ENCODE measurements at regions not wholly inside any gene's neighbourhood (a gene's known extent, or its start where the extent isn't known, plus 50 kb on each side); places are given as distances from the start of the nearest gene placed in this dataset.

- peaks cover 17% of the 10 kb centered on the region for H3K27me3 Mint-ChIP-seq
- no peak overlapping the region for H3K4me3 Mint-ChIP-seq
- H3K4me1 Mint-ChIP-seq: no peaks in the 10 kb centered on the region
- no peak for ATAC-seq (replicated peaks)
- H3K27ac Mint-ChIP-seq: no peak overlapping the region
- no peaks in the 10 kb centered on the region for H3K36me3 Mint-ChIP-seq (ENCODE audit: low read depth)
- H3K9me3 Mint-ChIP-seq: no peaks in the 10 kb centered on the region
Observed at GRCh38 chr22:27684901-27685300, 116.7 kb downstream of the MN1 start.

- Mint-ChIP-seq H3K4me3 (no peak overlapping the region), H3K4me1 (no peaks in the 10 kb centered on the region), H3K9me3 (no peaks in the 10 kb centered on the region), H3K27me3 (peaks cover 14% of the 10 kb centered on the region), H3K36me3 (ENCODE audit: low read depth) (no peaks in the 10 kb centered on the region), H3K27ac (no peak overlapping the region)
- ATAC-seq (replicated peaks): no peak
Observed at GRCh38 chr22:27685515-27685914, 116.0 kb downstream of the MN1 start.

- Mint-ChIP-seq H3K4me3 (no peak overlapping the region), H3K27ac (no peak overlapping the region), H3K9me3 (no peaks in the 10 kb centered on the region), H3K4me1 (no peaks in the 10 kb centered on the region), H3K36me3 (ENCODE audit: low read depth) (no peaks in the 10 kb centered on the region), H3K27me3 (peaks cover 14% of the 10 kb centered on the region)
- no peak for ATAC-seq (replicated peaks)
Observed at GRCh38 chr22:27685970-27686369, 115.6 kb downstream of the MN1 start.

GRCh38 chr22:27686534-27686933 lies 115.0 kb downstream of the MN1 start:
- H3K4me1 Mint-ChIP-seq: no peaks in the 10 kb centered on the region
- H3K4me3 Mint-ChIP-seq: no peak overlapping the region
- ATAC-seq (replicated peaks): no peak

GRCh38 chr22:27687984-27688545 lies 113.5 kb downstream of the MN1 start:
- H3K27ac Mint-ChIP-seq: no peak overlapping the region
- no peak for ATAC-seq (replicated peaks)
- no peaks in the 10 kb centered on the region for H3K36me3 Mint-ChIP-seq (ENCODE audit: low read depth)
- H3K9me3 Mint-ChIP-seq: no peaks in the 10 kb centered on the region
- no peaks in the 10 kb centered on the region for H3K4me1 Mint-ChIP-seq
- H3K4me3 Mint-ChIP-seq: no peak overlapping the region
- H3K27me3 Mint-ChIP-seq: peaks cover 18% of the 10 kb centered on the region

More at GRCh38 chr22:27686534-27686933, 115.0 kb downstream of the MN1 start:
- H3K27ac Mint-ChIP-seq: no peak overlapping the region
- H3K27me3 Mint-ChIP-seq: peaks cover 17% of the 10 kb centered on the region
- H3K9me3 Mint-ChIP-seq: no peaks in the 10 kb centered on the region
- no peaks in the 10 kb centered on the region for H3K36me3 Mint-ChIP-seq (ENCODE audit: low read depth)

- no peak for ATAC-seq (replicated peaks)
- Mint-ChIP-seq H3K4me1 (no peaks in the 10 kb centered on the region), H3K36me3 (ENCODE audit: low read depth) (no peaks in the 10 kb centered on the region), H3K4me3 (no peak overlapping the region), H3K9me3 (no peaks in the 10 kb centered on the region), H3K27me3 (peaks cover 20% of the 10 kb centered on the region), H3K27ac (no peak overlapping the region)
Observed at GRCh38 chr22:27689664-27690063, 111.9 kb downstream of the MN1 start.

- H3K27ac Mint-ChIP-seq: no peak overlapping the region
Observed at GRCh38 chr22:27690599-27690998, 111.0 kb downstream of the MN1 start.

GRCh38 chr22:27692243-27692642 lies 109.3 kb downstream of the MN1 start:
- Mint-ChIP-seq H3K9me3 (peaks cover 2% of the 10 kb centered on the region), H3K27me3 (peaks cover 16% of the 10 kb centered on the region), H3K27ac (no peak overlapping the region), H3K4me1 (no peaks in the 10 kb centered on the region), H3K36me3 (ENCODE audit: low read depth) (no peaks in the 10 kb centered on the region), H3K4me3 (no peak overlapping the region)
- ATAC-seq (replicated peaks): no peak

More at GRCh38 chr22:27690599-27690998, 111.0 kb downstream of the MN1 start:
- Mint-ChIP-seq H3K36me3 (ENCODE audit: low read depth) (no peaks in the 10 kb centered on the region), H3K4me1 (no peaks in the 10 kb centered on the region), H3K27me3 (peaks cover 20% of the 10 kb centered on the region), H3K9me3 (no peaks in the 10 kb centered on the region), H3K4me3 (no peak overlapping the region)
- ATAC-seq (replicated peaks): no peak

GRCh38 chr22:27695925-27696324 lies 105.6 kb downstream of the MN1 start:
- peaks cover 12% of the 10 kb centered on the region for H3K27me3 Mint-ChIP-seq
- H3K9me3 Mint-ChIP-seq: peaks cover 9% of the 10 kb centered on the region
- H3K36me3 Mint-ChIP-seq (ENCODE audit: low read depth): no peaks in the 10 kb centered on the region
- ATAC-seq (replicated peaks): no peak
- H3K4me3 Mint-ChIP-seq: no peak overlapping the region
- no peak overlapping the region for H3K27ac Mint-ChIP-seq
- no peaks in the 10 kb centered on the region for H3K4me1 Mint-ChIP-seq

GRCh38 chr22:27697888-27698287 lies 103.7 kb downstream of the MN1 start:
- ATAC-seq (replicated peaks): no peak
- no peak overlapping the region for H3K27ac Mint-ChIP-seq

More at GRCh38 chr22:27697888-27698287, 103.7 kb downstream of the MN1 start:
- Mint-ChIP-seq H3K4me1 (no peaks in the 10 kb centered on the region), H3K36me3 (ENCODE audit: low read depth) (no peaks in the 10 kb centered on the region), H3K4me3 (no peak overlapping the region), H3K9me3 (peaks cover 9% of the 10 kb centered on the region), H3K27me3 (peaks cover 3% of the 10 kb centered on the region)
